ENCODE measurements at regions not wholly inside any gene's neighbourhood (a gene's known extent, or its start where the extent isn't known, plus 50 kb on each side); places are given as distances from the start of the nearest gene placed in this dataset.

DNA sequence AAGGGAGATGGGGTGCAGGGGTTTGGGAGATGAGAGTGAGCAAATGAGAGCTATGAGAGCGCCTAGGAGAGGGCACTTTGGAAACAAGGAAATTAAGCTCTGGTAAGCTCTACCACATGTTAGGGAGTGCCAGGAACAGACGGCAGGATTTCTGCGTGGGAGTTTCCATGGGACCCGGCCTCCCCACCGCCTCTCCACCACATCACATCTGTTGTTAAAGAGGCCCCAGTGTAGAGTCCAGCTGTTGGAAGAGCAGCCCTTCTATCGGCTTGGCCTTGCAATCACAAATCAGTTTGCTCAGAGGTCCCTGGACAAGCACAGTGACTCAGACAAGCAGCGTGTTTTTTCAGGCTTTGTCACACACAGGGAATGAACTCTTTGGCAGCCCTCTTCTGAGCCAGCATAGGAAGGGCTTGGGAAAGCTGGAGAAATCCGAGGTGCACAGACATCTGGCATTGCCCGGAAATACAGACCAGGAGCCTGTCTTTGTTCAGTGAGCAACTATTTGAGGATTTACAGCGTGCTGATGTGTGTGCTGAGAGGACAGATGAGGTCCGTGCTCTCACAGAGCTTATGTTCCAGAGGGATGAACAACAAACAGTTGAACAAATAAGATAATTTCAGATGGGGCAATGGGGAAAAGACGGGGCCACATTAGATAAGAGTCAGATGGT lies 370.6 kb upstream of the PROK2 start:
- no peak overlapping the region for H3K4me3 ChIP-seq (ENCODE audit: low read depth, low read length)
- TF ChIP-seq CTCF (IDR thresholded peaks at IDR 0.05; ENCODE audit: borderline replicate concordance, insufficient read depth, low read depth, low read length) = no peak

GRCh38 chr3:72154391-72155335 lies 369.7 kb upstream of the PROK2 start:
- no peak overlapping the region for H3K4me3 ChIP-seq (ENCODE audit: low read depth, low read length)
- TF ChIP-seq CTCF (IDR thresholded peaks at IDR 0.05; ENCODE audit: borderline replicate concordance, insufficient read depth, low read depth, low read length) = no peak

DNA sequence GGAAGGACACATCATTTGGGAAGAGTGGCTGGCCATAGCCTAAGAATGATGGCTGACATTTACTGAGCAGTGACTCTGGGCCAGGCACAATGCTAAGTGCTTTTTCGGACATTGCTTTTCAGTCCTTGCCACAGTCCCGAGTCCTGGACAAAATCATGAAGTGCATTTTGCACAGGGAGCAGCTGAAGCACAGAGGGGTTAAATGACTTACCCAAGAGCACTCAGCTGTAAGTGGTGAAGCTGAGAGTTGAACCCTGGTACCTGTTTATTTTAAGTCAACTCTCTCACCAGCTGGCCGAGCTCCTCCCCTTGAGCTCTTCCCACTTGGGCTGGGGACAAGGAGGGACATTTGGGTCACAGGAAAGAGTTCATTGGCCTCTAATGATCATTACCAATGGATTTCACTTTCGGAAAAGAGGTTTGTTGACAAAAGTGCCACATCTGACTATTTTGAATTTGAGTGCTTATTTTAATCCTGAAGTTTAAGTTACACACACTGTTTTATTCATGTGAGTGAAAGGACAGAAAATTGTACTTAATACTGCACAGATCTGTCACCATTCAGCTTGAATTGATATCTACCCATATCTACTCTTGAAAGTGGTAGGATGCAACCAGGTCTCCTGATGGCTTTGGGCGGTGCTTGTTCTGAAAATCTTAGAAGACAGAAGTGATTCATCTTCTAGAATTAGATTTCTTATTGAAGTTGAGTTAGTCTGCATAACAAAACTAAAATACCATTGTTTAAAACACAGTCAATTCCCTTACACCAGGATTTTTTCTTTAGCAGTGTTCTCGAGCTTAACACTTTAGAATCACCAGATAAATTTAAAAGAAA lies 368.7 kb upstream of the PROK2 start:
- H3K4me3 ChIP-seq (ENCODE audit: low read depth, low read length) = no peak overlapping the region
- no peak for TF ChIP-seq CTCF (IDR thresholded peaks at IDR 0.05; ENCODE audit: borderline replicate concordance, insufficient read depth, low read depth, low read length)

GRCh38 chr3:72152551-72153476 lies 367.9 kb upstream of the PROK2 start:
- no peak for TF ChIP-seq CTCF (IDR thresholded peaks at IDR 0.05; ENCODE audit: borderline replicate concordance, insufficient read depth, low read depth, low read length)
- H3K4me3 ChIP-seq (ENCODE audit: low read depth, low read length) = no peak overlapping the region

DNA sequence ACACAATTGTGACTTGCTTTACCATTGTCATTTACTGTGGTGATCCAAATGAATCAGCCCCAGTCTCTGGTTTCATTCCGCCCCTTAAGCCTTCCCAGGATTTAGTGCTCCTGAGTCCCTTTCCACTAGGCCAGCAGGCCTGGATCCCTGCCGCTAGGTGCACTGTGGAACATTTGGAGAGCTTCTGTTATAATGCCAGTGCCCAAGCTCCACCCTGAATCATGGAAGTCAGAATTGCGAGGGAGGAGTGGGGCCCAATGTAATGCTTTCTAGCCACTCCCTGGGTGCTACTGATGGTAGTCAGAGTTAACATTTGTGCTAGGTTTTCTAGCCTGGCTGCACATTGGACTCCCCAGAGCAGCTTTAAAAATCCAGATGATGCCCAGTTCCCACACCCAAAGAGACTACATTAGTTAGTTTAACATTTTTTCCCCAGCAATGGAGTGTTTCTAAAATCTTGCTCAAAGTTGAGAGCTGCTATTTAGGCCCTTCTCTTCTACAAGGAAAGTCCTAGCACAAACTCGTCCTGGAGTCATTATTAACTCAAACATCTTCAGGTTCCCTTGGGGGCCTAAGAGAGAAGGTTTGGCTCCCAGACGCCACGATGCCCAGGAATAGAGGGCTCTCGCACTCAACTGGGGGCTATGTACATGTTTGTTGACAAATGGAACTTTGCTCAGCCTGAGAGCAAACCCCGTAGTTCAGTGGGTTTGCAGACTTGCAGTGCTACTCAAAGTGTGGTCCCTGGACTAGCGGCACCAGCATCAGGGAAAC lies 366.7 kb upstream of the PROK2 start:
- no peak for TF ChIP-seq CTCF (IDR thresholded peaks at IDR 0.05; ENCODE audit: borderline replicate concordance, insufficient read depth, low read depth, low read length)
- no peak overlapping the region for H3K4me3 ChIP-seq (ENCODE audit: low read depth, low read length)

Measured in GM12875 (cell line).